ENCODE measurements at regions not wholly inside any gene's neighbourhood (a gene's known extent, or its start where the extent isn't known, plus 50 kb on each side); places are given as distances from the start of the nearest gene placed in this dataset.

GRCh38 chr7:17101207-17101696 lies 197.2 kb upstream of the AHR start:
- DNase-seq (ENCODE audit: low read depth): no peak
- TF ChIP-seq, protein P1, sequence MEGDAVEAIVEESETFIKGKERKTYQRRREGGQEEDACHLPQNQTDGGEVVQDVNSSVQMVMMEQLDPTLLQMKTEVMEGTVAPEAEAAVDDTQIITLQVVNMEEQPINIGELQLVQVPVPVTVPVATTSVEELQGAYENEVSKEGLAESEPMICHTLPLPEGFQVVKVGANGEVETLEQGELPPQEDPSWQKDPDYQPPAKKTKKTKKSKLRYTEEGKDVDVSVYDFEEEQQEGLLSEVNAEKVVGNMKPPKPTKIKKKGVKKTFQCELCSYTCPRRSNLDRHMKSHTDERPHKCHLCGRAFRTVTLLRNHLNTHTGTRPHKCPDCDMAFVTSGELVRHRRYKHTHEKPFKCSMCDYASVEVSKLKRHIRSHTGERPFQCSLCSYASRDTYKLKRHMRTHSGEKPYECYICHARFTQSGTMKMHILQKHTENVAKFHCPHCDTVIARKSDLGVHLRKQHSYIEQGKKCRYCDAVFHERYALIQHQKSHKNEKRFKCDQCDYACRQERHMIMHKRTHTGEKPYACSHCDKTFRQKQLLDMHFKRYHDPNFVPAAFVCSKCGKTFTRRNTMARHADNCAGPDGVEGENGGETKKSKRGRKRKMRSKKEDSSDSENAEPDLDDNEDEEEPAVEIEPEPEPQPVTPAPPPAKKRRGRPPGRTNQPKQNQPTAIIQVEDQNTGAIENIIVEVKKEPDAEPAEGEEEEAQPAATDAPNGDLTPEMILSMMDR (IDR thresholded peaks at IDR 0.05; ENCODE audit: control insufficient read depth, insufficient read depth, low read depth, low read length, missing control alignments): no peak
- H3K4me3 ChIP-seq (ENCODE audit: control insufficient read depth, low read depth, low read length): no peak overlapping the region

- no peak for DNase-seq (ENCODE audit: low read depth)
- no peak overlapping the region for H3K4me3 ChIP-seq (ENCODE audit: control insufficient read depth, low read depth, low read length)
- TF ChIP-seq, protein P1 (IDR thresholded peaks at IDR 0.05; ENCODE audit: control insufficient read depth, insufficient read depth, low read depth, low read length, missing control alignments): no peak
Measured at GRCh38 chr7:17103170-17103569, 195.3 kb upstream of the AHR start.

DNA sequence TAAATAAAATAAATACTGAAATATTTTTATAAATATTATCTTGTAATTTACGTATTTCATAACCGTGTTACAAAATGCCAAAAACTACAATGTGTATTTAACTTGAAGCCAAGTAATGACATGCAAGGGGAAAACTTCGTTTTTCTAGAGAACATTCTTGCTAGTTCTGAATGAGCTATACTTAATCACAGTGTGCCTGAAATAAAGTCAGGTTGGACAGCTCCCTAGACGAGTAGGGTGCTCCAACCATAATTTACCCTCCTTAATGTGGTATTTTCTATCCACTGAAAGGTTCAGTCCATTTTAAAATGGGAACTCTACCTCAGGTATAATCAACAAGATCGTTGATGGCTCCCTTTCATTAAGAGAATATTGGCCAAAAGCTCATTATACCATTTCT lies 194.5 kb upstream of the AHR start:
- TF ChIP-seq, protein P1 (IDR thresholded peaks at IDR 0.05; ENCODE audit: control insufficient read depth, insufficient read depth, low read depth, low read length, missing control alignments): no peak
- H3K4me3 ChIP-seq (ENCODE audit: control insufficient read depth, low read depth, low read length): no peak overlapping the region
- DNase-seq (ENCODE audit: low read depth): no peak

DNA sequence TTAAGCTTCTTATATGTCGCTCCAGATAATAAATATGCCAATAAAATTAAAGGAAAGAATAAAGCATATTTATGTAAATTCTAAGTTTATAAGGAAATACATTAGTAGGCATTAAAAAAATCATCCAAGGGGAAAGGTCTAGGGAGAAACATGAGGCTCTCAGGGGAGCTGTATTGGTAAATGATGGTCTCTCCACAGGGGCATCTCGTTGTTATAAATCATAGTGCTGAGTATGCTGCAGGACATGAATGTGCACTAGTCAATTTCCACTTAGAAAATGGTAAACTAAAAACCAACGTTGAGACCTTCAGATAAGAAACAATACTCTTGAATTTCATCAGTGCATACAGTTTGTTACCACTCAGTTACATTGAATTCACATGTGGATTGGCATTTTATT lies 194.0 kb upstream of the AHR start:
- TF ChIP-seq, protein P1 (IDR thresholded peaks at IDR 0.05; ENCODE audit: control insufficient read depth, insufficient read depth, low read depth, low read length, missing control alignments): no peak
- no peak overlapping the region for H3K4me3 ChIP-seq (ENCODE audit: control insufficient read depth, low read depth, low read length)
- no peak for DNase-seq (ENCODE audit: low read depth)

- H3K4me3 ChIP-seq (ENCODE audit: control insufficient read depth, low read depth, low read length): no peak overlapping the region
- no peak for DNase-seq (ENCODE audit: low read depth)
- TF ChIP-seq, protein P1 (IDR thresholded peaks at IDR 0.05; ENCODE audit: control insufficient read depth, insufficient read depth, low read depth, low read length, missing control alignments): no peak
Measured at GRCh38 chr7:17105701-17106100, 192.8 kb upstream of the AHR start.

- TF ChIP-seq, protein P1 (IDR thresholded peaks at IDR 0.05; ENCODE audit: control insufficient read depth, insufficient read depth, low read depth, low read length, missing control alignments): no peak
- H3K4me3 ChIP-seq (ENCODE audit: control insufficient read depth, low read depth, low read length): no peak overlapping the region
- no peak for DNase-seq (ENCODE audit: low read depth)
Measured at GRCh38 chr7:17108049-17108584, 190.3 kb upstream of the AHR start.
